ENCODE measurements at regions not wholly inside any gene's neighbourhood (a gene's known extent, or its start where the extent isn't known, plus 50 kb on each side); places are given as distances from the start of the nearest gene placed in this dataset.

- no peak for DNase-seq (ENCODE audit: low read depth)
These were observed 166.4 kb downstream of the TANC2 start for GRCh38 chr17:63132459-63132911.

- no peak for DNase-seq (ENCODE audit: low read depth)
These were observed 167.5 kb downstream of the TANC2 start for GRCh38 chr17:63133491-63133890.

GRCh38 chr17:63134867-63135266, 168.8 kb downstream of the TANC2 start:
- no peak for DNase-seq (ENCODE audit: low read depth)

GRCh38 chr17:63136369-63137012, 170.5 kb downstream of the TANC2 start:
- DNase-seq (ENCODE audit: low read depth) = no peak

GRCh38 chr17:63137163-63137562, 171.1 kb downstream of the TANC2 start:
- DNase-seq (ENCODE audit: low read depth) = no peak

- no peak for DNase-seq (ENCODE audit: low read depth)
These were observed 172.7 kb downstream of the TANC2 start for GRCh38 chr17:63138713-63139112.

- DNase-seq (ENCODE audit: low read depth) = no peak
These were observed 173.3 kb downstream of the TANC2 start for GRCh38 chr17:63139356-63139755.

GRCh38 chr17:63140255-63140654, 174.2 kb downstream of the TANC2 start:
- peak; percentile 27 for DNase-seq (ENCODE audit: low read depth)

GRCh38 chr17:63142836-63143235, 176.8 kb downstream of the TANC2 start:
- DNase-seq (ENCODE audit: low read depth) = no peak

- DNase-seq (ENCODE audit: low read depth) = no peak
These were observed 184.5 kb downstream of the TANC2 start for GRCh38 chr17:63150490-63150889.

- peak; percentile 72 for DNase-seq (ENCODE audit: low read depth)
These were observed 185.0 kb downstream of the TANC2 start for GRCh38 chr17:63150994-63151464.

- DNase-seq (ENCODE audit: low read depth) = peak; percentile 32
These were observed 186.0 kb downstream of the TANC2 start for GRCh38 chr17:63151941-63152523.

GRCh38 chr17:63153488-63153887, 187.5 kb downstream of the TANC2 start:
- DNase-seq (ENCODE audit: low read depth) = no peak

- no peak for DNase-seq (ENCODE audit: low read depth)
These were observed 188.7 kb downstream of the TANC2 start for GRCh38 chr17:63154586-63155244.

- DNase-seq (ENCODE audit: low read depth) = no peak
These were observed 191.0 kb downstream of the TANC2 start for GRCh38 chr17:63156986-63157385.

GRCh38 chr17:63162406-63163157, 196.5 kb downstream of the TANC2 start:
- no peak for DNase-seq (ENCODE audit: low read depth)

GRCh38 chr17:63163158-63163520, 197.1 kb downstream of the TANC2 start:
- no peak for DNase-seq (ENCODE audit: low read depth)

GRCh38 chr17:63165400-63165799, 199.4 kb downstream of the TANC2 start:
- DNase-seq (ENCODE audit: low read depth) = no peak

- no peak for DNase-seq (ENCODE audit: low read depth)
These were observed 204.8 kb downstream of the TANC2 start for GRCh38 chr17:63170795-63171194.

GRCh38 chr17:63171428-63172393, 205.7 kb downstream of the TANC2 start:
- peak; percentile 39 for DNase-seq (ENCODE audit: low read depth)

GRCh38 chr17:63173450-63173849, 207.4 kb downstream of the TANC2 start:
- DNase-seq (ENCODE audit: low read depth) = no peak

All from fibroblast of the conjunctiva (primary cell).